A549 (cell line): ENCODE measurements at regions not wholly inside any gene's neighbourhood (a gene's known extent, or its start where the extent isn't known, plus 50 kb on each side); places are given as distances from the start of the nearest gene placed in this dataset.
A peak's percentile ranks its signal among the peaks of the same experiment; 100 is the strongest.

ENCODE experiments used
- ATAC-seq, 2 experiments: fragments of 200-7000 bp in 1 of 2; fragments of >200 bp in 1 of 2; cut with Nextera tagmentation in 1 of 2; cut with Tn5 transposase in 1 of 2; 3 replicates each; pipeline versions ENCODE4 v1.8.0 to v1.9.1; 2018 to 2020; ENCODE audit warnings: mild to moderate bottlenecking in 1 of 2, moderate library complexity in 1 of 2
- CTCF ChIA-PET: fragments of 300-600 bp; sonication (Branson Sonifier 250); formaldehyde crosslinking; extraction: SDS; loops from one replicate; lab custom pipeline; 2021; ENCODE audit warnings: antibody characterized with exemption, inconsistent platforms; lab: Yijun Ruan, JAX
- POLR2A ChIA-PET: fragments of 350-600 bp; formaldehyde crosslinking; extraction: SDS; loops from one replicate; lab custom pipeline; 2021; ENCODE audit warnings: antibody characterized with exemption, inconsistent platforms; lab: Yijun Ruan, JAX
- DNase-seq, 2 experiments: peaks; one replicate each; pipeline versions ENCODE4 v3.0.0 to v3.0.0-alpha.2; 2011 to 2016; ENCODE audit warnings: low read depth in 1 of 2, low spot score in 1 of 2
- FAIRE-seq: peaks from 2 replicates; lab custom pipeline; 2011; peaks lifted over from hg19 to GRCh38; lab: Jason Lieb, UNC
- H3K27ac ChIP-seq, 2 experiments: fragments of >200 bp; sonication (Bioruptor Twin); formaldehyde crosslinking; 3 replicates each; pipeline ENCODE4 v1.5.1; 2016 to 2017
- H3K4me1 ChIP-seq: fragments of >200 bp; sonication (Bioruptor Twin); formaldehyde crosslinking; 3 replicates; pipeline ENCODE4 v1.6.1; 2016
- H3K4me2 ChIP-seq: fragments of >200 bp; sonication (Bioruptor Twin); formaldehyde crosslinking; 3 replicates; pipeline ENCODE4 v1.6.1; 2016
- H3K4me3 ChIP-seq: fragments of >200 bp; sonication (Bioruptor Twin); formaldehyde crosslinking; 3 replicates; pipeline ENCODE4 v1.5.1; 2016
- H3K9me3 ChIP-seq: fragments of >200 bp; sonication (Bioruptor Twin); formaldehyde crosslinking; 3 replicates; pipeline ENCODE4 v1.6.1; 2016
- CBX2 ChIP-seq: fragments of 200-600 bp; sonication (generic); IDR thresholded peaks from 2 replicates; pipeline ENCODE4 v1.6.1; 2016; ENCODE audit warnings: low read depth, mild to moderate bottlenecking, borderline replicate concordance
- EP300 ChIP-seq, 2 experiments: fragments of >200 bp; sonication (Bioruptor Twin); formaldehyde crosslinking; IDR thresholded peaks; 2 replicates in 1 of 2; 3 replicates in 1 of 2; pipeline ENCODE4 v1.6.1; 2016 to 2017
- FOSB ChIP-seq: fragments of 250-450 bp; sonication (Bioruptor Pico); IDR thresholded peaks from 2 replicates; pipeline ENCODE4 v1.5.0; 2020; ENCODE audit warnings: mild to moderate bottlenecking, moderate library complexity
- FOSL2 ChIP-seq, 2 experiments: fragments of 450-650 bp in 1 of 2; fragments of >200 bp in 1 of 2; sonication (Bioruptor Twin) in 1 of 2; formaldehyde crosslinking; IDR thresholded peaks; 2 replicates each; pipeline versions ENCODE4 v1.5.0 to v1.6.1; 2016 to 2020; ENCODE audit warnings: mild to moderate bottlenecking in 1 of 2, moderate library complexity in 1 of 2
- GATA3 ChIP-seq: IDR thresholded peaks from 2 replicates; pipeline ENCODE4 v1.6.1; 2012; ENCODE audit warnings: borderline replicate concordance
- HES2 ChIP-seq: fragments of >200 bp; sonication (Bioruptor Twin); formaldehyde crosslinking; IDR thresholded peaks from 2 replicates; pipeline ENCODE4 v1.6.1; 2016
- HEYL ChIP-seq: fragments of 250-450 bp; sonication (Bioruptor Pico); IDR thresholded peaks from 2 replicates; pipeline ENCODE4 v1.8.0; 2021; ENCODE audit warnings: mild to moderate bottlenecking, moderate library complexity
- HMGXB4 ChIP-seq: fragments of 250-450 bp; sonication (Bioruptor Pico); IDR thresholded peaks from 2 replicates; pipeline ENCODE4 v1.5.0; 2021; ENCODE audit warnings: mild to moderate bottlenecking, moderate library complexity, borderline replicate concordance
- HOXA7 ChIP-seq: fragments of 250-450 bp; sonication (Bioruptor Pico); IDR thresholded peaks from 2 replicates; pipeline ENCODE4 v1.5.0; 2020; ENCODE audit warnings: mild to moderate bottlenecking, moderate library complexity
- KDM1A ChIP-seq: fragments of 200-600 bp; sonication (generic); IDR thresholded peaks from 2 replicates; pipeline ENCODE4 v1.6.1; 2016; ENCODE audit warnings: low read depth, mild to moderate bottlenecking
- MAZ ChIP-seq: fragments of 150-350 bp; IDR thresholded peaks from 2 replicates; pipeline ENCODE4 v1.6.1; 2014; ENCODE audit warnings: antibody characterized with exemption, low read depth, low read length, borderline replicate concordance
- NR3C1 ChIP-seq: fragments of >200 bp; sonication (Bioruptor Twin); formaldehyde crosslinking; IDR thresholded peaks from 3 replicates; pipeline ENCODE4 v1.6.1; 2017
- RAD21 ChIP-seq, 2 experiments: fragments of >200 bp in 1 of 2; sonication (Bioruptor Twin) in 1 of 2; formaldehyde crosslinking in 1 of 2; IDR thresholded peaks in 1 of 2; conservative IDR thresholded peaks in 1 of 2; 2 replicates in 1 of 2; 3 replicates in 1 of 2; pipeline ENCODE4 v1.6.1; 2012 to 2018; ENCODE audit warnings: inconsistent platforms in 1 of 2
- RCOR1 ChIP-seq: fragments of 150-350 bp; IDR thresholded peaks from 2 replicates; pipeline ENCODE4 v1.6.1; 2014; ENCODE audit warnings: antibody characterized with exemption, low read length, low read depth
- REST ChIP-seq: fragments of 200-600 bp; sonication (generic); IDR thresholded peaks from 2 replicates; pipeline ENCODE4 v1.6.1; 2016; ENCODE audit warnings: antibody characterized with exemption, mild to moderate bottlenecking, moderate library complexity
- SMC3 ChIP-seq: fragments of >200 bp; sonication (Bioruptor Twin); formaldehyde crosslinking; IDR thresholded peaks from 3 replicates; pipeline ENCODE4 v1.6.1; 2018; ENCODE audit warnings: inconsistent platforms
- TFCP2L1 ChIP-seq: fragments of 250-450 bp; sonication (Bioruptor Pico); IDR thresholded peaks from 2 replicates; pipeline ENCODE4 v1.5.0; 2021; ENCODE audit warnings: mild to moderate bottlenecking
- USF2 ChIP-seq: fragments of 450-650 bp; IDR thresholded peaks from 2 replicates; pipeline ENCODE4 v1.6.1; 2014; ENCODE audit warnings: antibody characterized with exemption
- ZNF302 ChIP-seq: fragments of 250-450 bp; sonication (Bioruptor Pico); IDR thresholded peaks from 2 replicates; pipeline ENCODE4 v1.9.0; 2021; ENCODE audit warnings: inconsistent platforms, mild to moderate bottlenecking, moderate library complexity
- WGBS: methylation state at CpG from one replicate; pipeline ENCODE4 v1.1.6; 2017; ENCODE audit errors: missing lambda C conversion rate; 5-methylcytosine and 5-hydroxymethylcytosine counted together

GRCh38 chr12:105774037-105774436 lies 364.7 kb downstream of the NUAK1 start:
- DNase-seq (no peak), FAIRE-seq (no peak), ATAC-seq (no peak)
- Histone ChIP-seq H3K4me2 (no peak overlapping the region), H3K4me3 (no peak overlapping the region), H3K9me3 (no peaks in the 10 kb centered on the region), H3K27ac (no peak overlapping the region), H3K4me1 (no peaks in the 10 kb centered on the region)
- CTCF ChIA-PET: interaction anchor here (0.6 to 2.7 kb wide), 4 partner anchors 10 to 375 kb away, joined by 3 to 9 read pairs (median 4); no protein-coding TSS in a partner anchor
- no peak for TF ChIP-seq FOSL2 (IDR thresholded peaks at IDR 0.05)
- TF ChIP-seq FOSL2 (CRISPR knock-in tag; IDR thresholded peaks at IDR 0.05): no peak
- no peak for TF ChIP-seq FOSB (CRISPR knock-in tag)
- TF ChIP-seq MAZ: no peak
- no peak for TF ChIP-seq USF2
- TF ChIP-seq HES2: no peak
- no peak for TF ChIP-seq TFCP2L1
- TF ChIP-seq KDM1A: no peak
- TF ChIP-seq NR3C1: no peak
- no peak for TF ChIP-seq HEYL (CRISPR knock-in tag)
- TF ChIP-seq HMGXB4 (CRISPR knock-in tag): no peak
- no peak for TF ChIP-seq REST
- TF ChIP-seq EP300 (IDR thresholded peaks at IDR 0.05): no peak
- TF ChIP-seq HOXA7 (CRISPR knock-in tag): no peak
- no peak for TF ChIP-seq CBX2
- TF ChIP-seq GATA3: no peak
- TF ChIP-seq ZNF302 (CRISPR knock-in tag): no peak
- POLR2A ChIA-PET: no interaction called here
- WGBS: 64% methylated on average over 5 of the region's 5 CpGs

GRCh38 chr12:105775343-105775742 lies 363.4 kb downstream of the NUAK1 start:
- Histone ChIP-seq H3K4me1 (no peaks in the 10 kb centered on the region), H3K9me3 (no peaks in the 10 kb centered on the region), H3K4me3 (no peak overlapping the region), H3K27ac (no peak overlapping the region), H3K4me2 (no peak overlapping the region)
- FAIRE-seq: no peak
- WGBS: 66% methylated on average over 3 of the region's 3 CpGs
- ATAC-seq: peak; percentile 43 to 81; a peak in 4 of 6 replicates
- TF ChIP-seq RCOR1: no peak
- TF ChIP-seq RAD21 (conservative IDR thresholded peaks at IDR 0.05 in 1 of 2, IDR thresholded peaks at IDR 0.05 in 1 of 2): peak; percentile 27 to 48; a peak in 2 of 5 replicates
- peak; percentile 27; the same call in 2 of the 3 replicates for TF ChIP-seq SMC3
- ChIA-PET CTCF (interaction anchor here (1.0 to 2.7 kb wide), 5 partner anchors 10 to 363 kb away, joined by 3 to 9 read pairs (median 4); partner anchors contain the start of gene NUAK1), POLR2A (interaction anchor here (0.9 kb wide), 1 partner anchor 364 kb away, joined by 3 read pairs; the partner anchor contains the start of gene NUAK1)
- DNase-seq: peak in 1 of 2 experiments; percentile 50
